Right lobe of liver (tissue), 4 donors: ENCODE measurements at regions not wholly inside any gene's neighbourhood (a gene's known extent, or its start where the extent isn't known, plus 50 kb on each side); places are given as distances from the start of the nearest gene placed in this dataset.

Experiments used
- POLR2A ChIP-seq: fragments of 450-650 bp; IDR thresholded peaks from one replicate; pipeline ENCODE4 v1.6.1; 2017; ENCODE audit warnings: antibody characterized with exemption, mild to moderate bottlenecking
- TF ChIP-seq, protein P1 (sequence below), 4 donors: fragments of 200-600 bp in 3 of 4; fragments of 450-650 bp in 1 of 4; IDR thresholded peaks; one replicate each; pipeline versions ENCODE4 v1.5.1 to v1.8.0; 2016 to 2022; ENCODE audit warnings: antibody characterized with exemption in 4 of 4, mild to moderate bottlenecking in 2 of 4
- donor health status: DM: no; HTN: no; CAD: no.
- donor health status: DM: no; HTN: no; CAD: no.
- donor health status: DM: no; HTN: yes; CAD: no.

DNA sequence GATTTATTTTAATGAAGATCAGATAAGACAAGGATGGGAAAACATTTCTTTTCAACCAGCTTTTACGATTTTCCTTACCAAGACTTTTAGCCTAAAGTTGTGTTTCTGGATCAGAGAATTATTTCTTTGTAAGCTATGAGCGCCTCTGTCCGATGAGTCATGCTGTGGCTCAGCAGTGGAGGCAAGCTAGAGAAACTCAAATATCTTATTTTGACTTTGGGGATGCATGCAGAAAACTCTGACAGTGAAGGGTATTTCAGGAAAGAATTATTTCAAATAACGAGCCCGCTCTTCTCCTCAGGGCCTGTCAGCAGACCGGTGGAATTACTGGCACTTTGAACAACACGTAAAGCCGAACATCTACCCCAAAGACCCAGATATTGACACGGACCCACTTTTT, 77.9 kb upstream of the OR5AK2 start:
- TF ChIP-seq, protein P1, sequence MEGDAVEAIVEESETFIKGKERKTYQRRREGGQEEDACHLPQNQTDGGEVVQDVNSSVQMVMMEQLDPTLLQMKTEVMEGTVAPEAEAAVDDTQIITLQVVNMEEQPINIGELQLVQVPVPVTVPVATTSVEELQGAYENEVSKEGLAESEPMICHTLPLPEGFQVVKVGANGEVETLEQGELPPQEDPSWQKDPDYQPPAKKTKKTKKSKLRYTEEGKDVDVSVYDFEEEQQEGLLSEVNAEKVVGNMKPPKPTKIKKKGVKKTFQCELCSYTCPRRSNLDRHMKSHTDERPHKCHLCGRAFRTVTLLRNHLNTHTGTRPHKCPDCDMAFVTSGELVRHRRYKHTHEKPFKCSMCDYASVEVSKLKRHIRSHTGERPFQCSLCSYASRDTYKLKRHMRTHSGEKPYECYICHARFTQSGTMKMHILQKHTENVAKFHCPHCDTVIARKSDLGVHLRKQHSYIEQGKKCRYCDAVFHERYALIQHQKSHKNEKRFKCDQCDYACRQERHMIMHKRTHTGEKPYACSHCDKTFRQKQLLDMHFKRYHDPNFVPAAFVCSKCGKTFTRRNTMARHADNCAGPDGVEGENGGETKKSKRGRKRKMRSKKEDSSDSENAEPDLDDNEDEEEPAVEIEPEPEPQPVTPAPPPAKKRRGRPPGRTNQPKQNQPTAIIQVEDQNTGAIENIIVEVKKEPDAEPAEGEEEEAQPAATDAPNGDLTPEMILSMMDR (IDR thresholded peaks at IDR 0.05): no peak
- no peak for TF ChIP-seq POLR2A
